Right hindlimb (tissue), 1 donor: ENCODE measurements at regions not wholly inside any gene's neighbourhood (a gene's known extent, or its start where the extent isn't known, plus 50 kb on each side); places are given as distances from the start of the nearest gene placed in this dataset.
"Not testable (repeated sequence)": the region's sequence is repeated elsewhere in the genome, so short reads cannot be mapped to it uniquely, and the experiment has no call there.

ENCODE experiments used
- DNase-seq: peaks from one replicate; pipeline ENCODE4 v3.0.0-alpha.2; 2018

DNA sequence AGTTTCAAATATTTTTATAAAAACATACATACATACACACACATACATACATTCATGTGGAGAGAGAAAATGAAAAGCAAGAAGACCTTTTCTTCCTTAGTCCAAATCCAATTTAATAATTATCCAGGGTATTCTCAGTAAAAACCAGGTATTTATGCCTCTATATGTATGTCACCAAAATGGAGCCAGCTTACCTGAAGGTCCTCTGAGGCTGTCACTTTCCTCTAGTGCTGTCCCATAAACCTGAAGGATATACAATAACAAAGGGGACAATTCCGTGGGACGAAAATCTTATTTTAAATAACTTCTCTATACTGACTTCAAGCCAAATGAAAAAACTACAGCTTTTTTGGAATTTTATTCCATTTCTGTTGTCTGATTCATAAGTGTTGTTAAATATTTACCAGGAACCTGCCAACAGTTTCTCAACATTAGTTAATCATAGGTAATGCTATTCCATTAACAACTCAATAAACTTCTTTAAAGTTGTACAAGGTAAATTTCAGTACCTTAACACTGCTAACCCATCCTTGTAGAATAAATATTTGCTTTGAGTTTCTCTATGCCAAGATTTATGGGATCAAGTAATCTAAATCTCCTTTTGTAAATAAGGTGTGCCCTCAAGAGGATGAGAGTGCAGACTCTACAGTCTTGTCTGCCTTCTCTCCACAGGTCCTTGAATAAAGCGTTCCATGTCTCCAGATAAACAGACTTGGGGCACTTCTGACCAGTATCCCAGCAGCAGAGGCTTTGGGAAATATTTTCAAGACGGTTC lies 260.3 kb downstream of the AHR start:
- no peak for DNase-seq

DNA sequence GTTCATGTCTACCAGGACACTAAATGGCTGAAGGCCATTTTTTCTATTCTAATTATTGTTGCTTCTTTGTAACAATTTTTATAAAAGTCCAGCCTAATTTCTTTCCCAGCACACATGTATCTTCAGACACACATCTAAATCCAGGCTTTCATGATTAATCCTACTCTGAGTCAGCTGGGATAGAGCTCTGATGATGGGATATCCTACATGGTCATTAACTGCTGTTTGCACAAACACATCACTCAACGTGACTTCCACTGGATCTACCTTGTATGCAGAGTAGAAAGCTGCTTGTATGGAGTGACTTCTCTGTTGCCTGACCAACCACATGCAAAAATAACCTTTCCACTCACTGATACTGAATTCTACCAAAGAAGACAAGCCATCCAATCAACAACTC lies 260.9 kb downstream of the AHR start:
- DNase-seq = no peak

DNA sequence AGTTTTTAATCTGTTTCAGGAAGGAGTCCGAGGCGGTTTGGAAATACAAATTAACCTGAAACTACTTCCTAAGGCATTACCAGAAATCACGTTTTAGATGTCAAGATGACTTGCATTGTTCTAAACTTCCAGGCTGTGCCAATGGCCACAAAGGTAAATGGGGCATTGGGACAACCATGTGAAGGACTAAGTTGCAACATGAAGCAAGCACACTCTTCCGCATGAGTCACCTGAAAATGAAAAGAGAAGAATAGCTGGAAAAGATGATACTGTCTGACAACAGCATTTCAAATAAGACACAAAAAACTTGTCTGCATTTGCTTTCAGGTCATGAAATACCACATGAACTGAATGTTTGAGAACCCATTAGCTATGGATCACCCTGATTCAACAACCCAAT lies 262.1 kb downstream of the AHR start:
- DNase-seq = no peak

DNA sequence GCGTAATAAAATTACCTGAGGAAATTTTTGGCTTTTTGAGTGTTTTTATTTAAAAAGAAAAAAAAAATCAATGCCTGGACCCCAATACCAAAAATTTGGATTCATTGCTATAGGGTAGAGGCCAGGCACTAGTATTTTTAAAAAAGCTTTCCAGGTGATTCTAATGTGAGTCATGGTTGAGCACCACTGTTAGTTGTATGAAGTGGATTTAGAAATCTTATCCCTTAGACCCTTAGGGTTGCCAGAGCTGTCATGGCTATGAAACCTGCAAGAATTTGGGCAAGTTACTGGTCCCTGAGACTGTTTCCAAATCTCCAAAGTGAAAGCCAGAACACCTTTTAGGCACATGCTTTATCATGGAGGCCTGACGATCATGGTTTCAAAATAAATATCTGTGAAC lies 262.5 kb downstream of the AHR start:
- no peak for DNase-seq

DNA sequence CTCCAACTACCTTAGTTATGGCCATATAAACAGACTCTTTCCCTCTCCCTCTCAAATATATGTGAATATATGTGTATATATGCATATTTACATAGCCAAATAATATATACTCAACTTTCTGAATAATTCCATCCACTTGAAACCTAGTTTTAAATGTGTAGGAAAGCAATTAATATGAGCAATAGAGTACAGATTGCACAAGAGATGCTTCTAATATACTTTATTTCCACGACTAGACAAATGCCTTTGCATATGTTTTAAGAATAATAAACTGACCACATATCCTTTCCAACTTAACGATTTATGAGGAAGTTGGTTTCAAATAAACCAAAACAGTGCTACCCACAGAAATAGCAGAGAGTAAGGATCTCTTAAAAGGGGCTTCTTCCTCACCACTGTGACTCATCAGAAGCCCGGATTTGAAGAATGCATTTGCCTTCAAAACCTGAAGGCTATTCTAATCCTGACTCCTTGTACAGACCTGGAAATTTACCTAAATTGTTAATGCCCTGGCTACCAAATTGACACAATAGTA lies 266.3 kb downstream of the AHR start:
- DNase-seq = no peak

DNA sequence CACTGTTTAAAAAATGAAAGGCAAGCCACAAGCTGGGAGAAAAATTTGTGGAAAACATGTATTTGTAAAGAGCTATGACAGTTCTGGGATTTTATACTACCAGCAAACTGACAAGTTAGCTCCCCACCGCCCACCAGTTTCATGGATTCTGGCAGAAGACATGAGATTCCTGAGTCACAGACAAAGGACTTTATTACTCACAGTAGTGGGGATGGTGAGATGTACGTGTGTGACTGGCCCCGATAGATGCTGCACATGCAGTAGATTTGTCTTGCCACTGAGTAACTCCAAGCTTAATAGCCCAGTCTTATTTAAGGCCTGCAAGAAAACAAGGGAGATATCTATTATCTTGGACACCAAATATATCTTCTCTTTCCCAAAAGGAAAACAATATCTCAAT lies 281.7 kb downstream of the AHR start:
- no peak for DNase-seq

DNA sequence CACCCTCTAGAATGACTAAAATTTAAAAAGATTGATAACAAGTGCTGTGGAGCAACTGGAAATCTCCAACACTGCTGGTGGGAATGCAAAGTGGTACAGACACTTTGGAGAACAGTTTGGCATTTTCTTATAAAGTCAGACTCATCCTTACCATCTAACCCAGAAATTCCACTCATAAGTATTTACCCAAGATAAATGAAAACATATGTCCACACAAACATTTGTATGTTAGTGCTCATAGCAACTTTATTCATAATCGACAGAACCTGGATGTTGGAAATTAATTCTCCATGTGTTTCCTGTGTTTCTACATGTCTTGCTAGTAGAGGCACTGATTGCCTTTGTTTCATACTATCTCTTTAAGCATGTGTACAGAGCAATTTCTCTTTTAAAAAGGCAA lies 282.4 kb downstream of the AHR start:
- DNase-seq = no peak

DNA sequence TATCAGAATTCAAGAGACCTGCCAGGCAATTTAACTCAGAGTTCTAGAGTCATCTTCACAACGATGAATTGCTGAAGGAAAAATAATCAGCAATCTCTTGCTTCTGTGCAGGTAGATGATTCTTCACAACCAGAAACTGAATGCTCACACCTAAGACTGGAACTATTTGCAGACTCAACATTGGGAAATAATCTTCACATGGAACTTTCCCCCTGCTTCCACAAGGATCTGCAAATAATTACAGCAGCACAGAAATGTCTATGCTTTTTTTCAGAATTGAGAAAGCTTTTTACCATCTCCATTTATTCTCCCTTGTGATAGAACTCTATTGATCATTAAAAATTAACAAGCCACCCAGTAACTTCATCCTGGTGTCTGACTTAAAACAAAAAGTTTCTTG lies 282.8 kb downstream of the AHR start:
- no peak for DNase-seq

DNA sequence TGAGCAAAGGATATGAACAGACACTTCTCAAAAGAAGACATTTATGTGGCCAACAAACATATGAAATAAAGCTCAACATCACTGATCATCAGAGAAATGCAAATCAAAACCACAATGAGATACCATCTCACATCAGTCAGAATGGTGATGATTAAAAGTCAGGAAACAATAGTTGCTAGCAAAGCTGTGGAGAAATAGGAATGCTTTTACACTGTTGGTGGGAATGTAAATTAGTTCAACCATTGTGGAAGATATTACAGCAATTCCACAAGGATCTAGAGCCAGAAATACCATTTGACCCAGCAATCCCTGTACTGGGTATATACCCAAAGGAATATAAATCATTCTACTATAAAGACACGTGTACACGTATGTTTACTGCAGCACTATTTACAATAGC lies 284.2 kb downstream of the AHR start:
- not testable (repeated sequence) for DNase-seq

DNA sequence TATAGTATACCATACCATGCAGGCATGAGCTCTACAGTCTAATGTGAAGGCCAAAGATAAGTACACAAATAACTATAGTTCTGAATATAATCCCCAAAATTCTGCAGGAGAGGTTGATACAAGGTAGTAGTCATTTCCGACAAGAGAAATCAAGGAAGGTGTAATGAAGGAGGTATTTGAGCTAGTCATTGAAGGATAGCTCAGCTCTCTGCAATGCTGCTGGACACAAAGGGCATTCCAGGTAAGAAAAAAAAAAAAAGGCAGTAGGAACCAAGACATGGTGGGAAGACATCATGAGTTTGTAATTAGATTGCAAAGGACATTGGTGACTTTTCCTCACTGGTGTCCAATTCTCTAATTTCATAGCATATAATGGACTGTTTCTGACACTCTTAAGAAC lies 285.3 kb downstream of the AHR start:
- DNase-seq = no peak

DNA sequence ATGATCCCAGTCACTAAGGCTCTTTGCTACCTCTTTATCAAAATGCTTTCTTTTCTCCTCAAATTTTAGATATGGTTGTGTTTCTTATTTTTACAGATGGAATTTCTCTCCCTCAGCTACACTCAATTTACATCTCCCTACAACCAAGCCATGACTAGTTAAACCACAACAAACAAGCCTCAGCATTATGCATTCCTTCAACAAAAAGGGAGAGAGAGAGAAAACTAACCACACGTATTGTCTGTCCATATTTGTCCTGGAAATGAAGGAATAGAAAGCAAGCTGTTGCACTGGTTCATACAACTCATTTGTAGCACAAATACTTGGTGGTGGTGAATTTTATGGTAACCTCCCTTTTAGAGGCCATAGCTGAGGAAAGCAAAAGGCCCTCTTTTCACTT lies 286.4 kb downstream of the AHR start:
- DNase-seq = no peak

DNA sequence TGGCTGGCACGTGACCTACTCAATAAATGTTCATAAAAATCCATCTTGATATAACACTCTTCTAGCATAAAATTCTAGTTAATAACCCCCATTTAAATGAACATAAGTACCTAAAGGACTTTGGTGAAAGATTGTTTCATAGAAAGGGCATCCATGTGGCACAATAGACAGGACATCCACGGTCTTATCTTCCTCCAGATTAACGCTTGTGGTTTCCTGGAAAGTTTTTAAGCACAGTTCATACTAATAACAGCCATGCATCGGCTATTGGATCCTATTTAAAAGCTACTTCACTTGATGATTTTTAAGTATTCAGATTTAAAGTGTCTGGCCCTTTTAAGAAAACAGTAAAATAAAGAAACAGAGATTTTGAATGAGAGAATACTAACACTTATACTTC lies 288.3 kb downstream of the AHR start:
- no peak for DNase-seq

DNA sequence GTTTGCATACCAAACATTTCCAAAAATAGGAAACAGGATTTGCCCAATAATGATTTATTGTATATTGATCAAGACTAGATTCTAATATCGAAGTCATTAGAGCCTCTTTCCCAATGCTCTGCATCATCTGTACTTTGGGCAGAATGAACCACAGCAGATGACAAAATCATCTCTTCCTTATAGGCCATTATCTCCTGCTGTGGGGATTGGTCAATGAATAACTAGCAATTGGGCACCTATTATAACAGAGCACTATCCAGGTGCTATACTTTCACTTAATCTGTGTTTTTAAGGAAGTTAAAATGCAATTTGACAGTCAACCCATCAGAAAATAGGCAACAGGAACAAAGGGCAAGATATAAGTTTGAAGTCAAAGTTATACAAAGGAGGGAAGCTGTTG lies 290.3 kb downstream of the AHR start:
- DNase-seq = no peak

DNA sequence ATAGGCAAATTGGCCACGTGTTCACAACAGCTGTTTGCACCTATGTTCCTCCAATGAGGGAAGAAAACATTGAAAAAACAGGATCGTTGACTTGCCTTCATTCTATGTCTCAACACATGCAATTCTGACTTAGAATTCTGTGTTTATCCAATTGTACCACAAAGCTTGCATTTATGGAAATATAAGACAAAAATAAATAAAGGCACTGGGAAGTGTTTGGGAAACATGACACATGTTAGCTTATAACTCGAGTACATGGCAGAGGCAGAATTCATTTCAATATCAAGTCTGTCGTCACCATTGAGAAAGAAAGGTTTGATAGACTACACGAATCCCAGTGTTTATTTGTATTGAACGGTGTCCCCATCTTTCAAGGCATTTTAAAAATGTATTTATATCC lies 291.2 kb downstream of the AHR start:
- no peak for DNase-seq

DNA sequence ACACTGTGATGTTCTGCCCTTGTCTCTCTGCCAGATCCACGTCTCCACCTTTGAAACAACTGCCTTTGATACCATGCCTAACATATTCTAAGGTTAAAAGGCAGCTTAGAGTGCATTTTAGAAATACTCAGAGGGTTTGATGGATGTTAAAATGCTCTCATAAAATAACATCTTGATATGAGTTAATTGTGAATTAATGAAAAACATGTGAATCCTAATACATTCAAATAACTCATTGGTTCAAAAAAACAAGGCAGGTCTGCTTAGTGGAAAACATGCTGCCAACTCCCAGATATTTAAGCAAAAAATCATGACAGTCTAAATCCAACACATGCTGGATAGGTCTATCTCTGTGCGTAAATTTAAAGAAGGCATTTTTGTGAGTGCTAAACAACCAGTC lies 291.8 kb downstream of the AHR start:
- DNase-seq = no peak

DNA sequence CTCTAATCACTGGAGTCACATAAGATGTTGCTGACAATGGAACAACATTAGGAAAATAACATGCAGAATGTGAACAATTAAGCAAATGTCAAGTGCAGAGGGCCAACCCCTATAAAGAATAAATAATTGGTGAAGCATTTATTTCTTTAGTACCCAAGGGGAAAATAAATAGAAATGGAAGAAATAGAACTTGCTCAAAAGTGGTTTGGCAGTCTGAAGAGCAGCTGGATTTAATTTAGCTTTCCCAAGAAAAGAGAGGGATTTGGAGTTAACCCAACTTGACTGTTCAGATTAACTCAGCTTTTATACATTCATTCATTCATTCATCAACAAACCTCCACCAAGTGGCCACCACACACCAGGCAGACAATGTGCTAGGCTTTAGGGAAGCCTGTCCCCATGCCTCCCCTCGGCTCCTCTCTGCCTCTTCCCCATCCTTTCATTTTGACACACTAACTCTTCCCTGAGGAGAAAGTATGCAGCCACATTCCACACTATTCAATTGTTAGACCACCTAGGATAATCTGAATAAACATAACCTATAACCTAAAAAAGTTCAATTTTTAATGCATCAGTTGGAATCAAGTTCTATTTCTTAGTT lies 295.5 kb downstream of the AHR start:
- peak; percentile 49 for DNase-seq

DNA sequence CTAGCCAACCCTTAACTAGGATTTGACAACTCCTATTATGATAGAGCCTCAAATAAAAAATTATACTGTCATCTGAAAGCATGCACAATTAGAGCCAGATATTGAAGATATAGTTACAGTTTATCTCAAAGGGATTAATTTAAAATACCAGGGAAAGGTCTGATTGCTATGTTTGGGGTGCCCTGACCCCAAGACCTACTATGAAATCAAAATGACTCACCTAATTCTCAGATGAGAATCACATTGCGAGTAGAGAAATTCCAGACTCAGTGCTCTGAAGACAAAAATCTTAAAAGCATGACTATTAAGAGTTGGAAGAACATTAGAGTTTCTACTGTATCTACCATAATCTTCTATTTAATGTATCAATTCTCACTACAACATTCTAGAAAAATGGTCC lies 297.1 kb downstream of the AHR start:
- DNase-seq = no peak

DNA sequence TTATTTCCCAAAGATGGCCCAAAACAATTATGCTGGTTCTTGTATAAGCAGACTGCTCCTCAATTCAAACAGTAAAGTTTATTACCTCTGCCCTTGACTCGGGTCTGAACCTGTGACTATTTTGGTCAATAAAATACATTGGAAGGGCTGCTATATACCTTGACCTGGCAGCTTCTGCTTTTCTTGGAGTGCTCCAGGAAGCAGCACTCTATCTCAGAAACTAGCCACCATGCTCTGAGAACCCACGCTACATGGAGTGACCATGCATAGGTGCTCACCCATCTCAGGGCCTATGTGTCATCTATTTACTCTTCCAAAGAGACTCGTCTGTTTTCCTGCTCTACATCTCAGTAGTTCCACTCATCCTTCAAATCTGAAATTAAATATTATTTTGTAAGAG lies 299.9 kb downstream of the AHR start:
- DNase-seq = no peak

DNA sequence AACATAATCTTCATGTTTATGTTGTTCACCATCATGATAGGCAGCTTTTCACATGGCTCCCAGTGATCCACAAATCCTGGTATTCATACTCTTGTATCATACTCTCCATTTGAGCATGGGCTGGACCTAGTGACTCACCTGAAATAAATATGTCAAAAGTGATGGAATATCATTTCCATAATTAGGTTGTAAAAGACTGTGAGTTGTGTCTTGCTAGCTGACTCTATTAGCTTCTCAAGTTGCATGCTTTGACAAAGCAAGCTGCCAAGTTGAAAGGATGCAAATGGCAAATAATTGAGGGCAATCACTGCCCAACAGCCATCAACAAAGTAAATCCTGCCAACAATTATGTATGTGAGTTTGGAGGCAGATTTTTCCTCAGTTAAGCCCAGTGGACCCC lies 300.4 kb downstream of the AHR start:
- DNase-seq = no peak

DNA sequence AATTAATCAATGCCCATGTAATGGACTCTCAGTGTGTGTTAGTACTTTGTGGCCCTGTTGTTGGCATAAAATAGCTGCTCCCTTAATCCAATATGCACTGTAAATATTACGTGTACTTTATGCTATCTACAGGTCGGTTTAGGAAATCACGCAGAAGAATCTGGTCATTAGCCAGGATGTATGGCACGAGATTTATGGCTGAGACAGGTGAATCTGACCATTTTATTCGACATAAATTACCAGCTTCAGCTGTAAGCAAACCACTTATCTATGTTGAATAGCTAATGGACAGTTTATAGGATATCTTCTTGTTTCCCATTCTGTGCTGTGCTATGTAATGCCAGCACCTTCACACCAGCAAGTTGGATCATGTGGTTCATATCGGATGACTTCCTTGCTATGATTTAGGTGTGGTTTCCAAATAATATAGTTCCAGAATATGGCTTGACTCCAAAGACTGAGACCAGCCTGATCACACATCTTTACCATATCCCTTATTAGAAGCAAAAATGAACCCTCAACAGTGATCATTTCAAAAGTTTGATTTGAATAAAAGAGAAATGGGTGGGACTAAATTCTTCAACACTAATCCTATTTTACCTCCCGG lies 301.4 kb downstream of the AHR start:
- no peak for DNase-seq

DNA sequence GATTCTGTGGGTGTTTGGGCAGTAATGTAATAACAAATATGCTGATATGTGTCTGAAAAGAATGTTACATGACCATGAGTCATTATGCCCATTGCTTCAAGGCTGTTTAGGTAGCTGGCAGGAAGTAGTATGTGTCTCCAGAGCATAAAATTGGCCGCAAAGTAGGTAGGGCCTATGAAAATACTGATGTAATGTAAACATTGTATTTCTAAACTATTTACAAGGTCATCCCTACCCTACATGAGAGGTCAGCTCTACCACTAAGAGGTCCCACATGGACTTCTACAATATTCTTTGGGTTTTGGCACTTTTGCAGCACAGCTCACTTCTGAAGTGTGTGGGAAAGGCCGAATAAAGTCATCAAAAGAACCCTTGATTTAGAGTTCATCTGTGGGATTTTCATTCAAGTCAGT lies 301.9 kb downstream of the AHR start:
- no peak for DNase-seq

DNA sequence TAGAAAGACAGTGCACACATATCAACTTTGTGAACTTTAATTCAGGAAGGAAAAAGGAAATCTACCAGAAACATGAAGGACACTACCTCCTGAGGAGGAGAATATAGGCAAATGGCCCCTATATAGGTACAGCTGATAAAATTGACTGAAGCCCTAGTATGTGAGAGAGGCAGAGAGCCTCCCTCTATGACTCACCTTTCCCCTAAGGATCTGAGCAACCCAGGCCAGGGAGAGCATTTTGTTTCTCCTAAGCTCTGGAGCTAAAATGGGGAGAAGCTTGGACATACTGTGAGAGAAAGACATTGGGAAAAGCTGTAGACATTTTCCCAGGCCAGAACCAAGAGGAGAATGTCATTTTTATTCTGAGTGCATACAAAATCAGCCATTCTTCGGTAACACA lies 303.5 kb downstream of the AHR start:
- no peak for DNase-seq

DNA sequence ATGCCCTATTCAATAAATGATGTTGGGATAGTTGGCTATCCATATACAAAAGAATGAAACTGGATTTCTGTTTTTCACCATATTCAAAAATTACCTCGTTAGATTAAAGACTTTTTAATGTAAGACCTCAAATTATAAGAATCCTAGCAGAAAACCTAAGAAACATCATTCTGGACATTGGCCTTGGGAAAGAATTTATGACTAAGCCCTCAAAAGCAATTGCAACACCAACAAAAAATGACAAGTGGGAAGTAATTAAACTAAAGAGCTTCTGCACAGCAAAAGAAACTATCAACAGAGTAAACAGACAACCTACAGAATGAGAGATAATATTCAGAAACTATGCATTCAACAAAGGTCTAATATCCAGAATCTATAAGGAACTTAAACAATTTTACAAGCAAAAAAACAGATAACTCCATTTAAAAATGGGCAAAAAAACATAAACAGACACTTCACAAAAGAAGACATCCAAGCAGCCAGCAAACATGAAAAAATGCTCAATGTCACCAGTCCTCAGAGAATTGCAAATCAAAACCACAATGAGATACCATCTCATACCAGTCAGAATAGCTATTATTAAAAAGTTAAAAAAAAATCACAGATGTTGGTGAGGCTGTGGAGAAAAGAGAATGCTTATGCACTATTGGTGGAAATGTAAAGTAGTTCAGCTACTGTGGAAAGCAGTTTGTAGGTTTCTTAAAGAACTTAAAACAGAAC lies 309.8 kb downstream of the AHR start:
- DNase-seq = no peak

DNA sequence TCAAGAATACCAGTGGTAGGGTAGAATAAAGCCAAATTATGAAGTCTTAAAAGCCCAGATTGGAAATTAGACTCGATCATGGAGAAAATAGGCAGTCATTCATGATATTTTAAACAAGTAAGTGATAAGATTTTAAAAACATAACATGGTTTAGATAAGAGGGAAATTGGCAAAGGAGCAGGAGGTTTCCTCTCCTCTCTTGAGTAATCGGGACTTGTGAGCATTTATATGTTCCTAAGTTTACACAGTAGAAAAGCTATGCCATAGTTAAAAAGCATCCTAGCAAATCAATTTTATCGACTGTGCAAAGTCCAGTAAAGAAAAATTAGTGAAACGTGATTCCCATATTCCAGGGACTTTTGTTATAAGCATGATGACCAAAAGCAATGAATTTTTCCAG lies 313.2 kb downstream of the AHR start:
- DNase-seq = no peak
